Keratinocyte (primary cell): ENCODE measurements at regions not wholly inside any gene's neighbourhood (a gene's known extent, or its start where the extent isn't known, plus 50 kb on each side); places are given as distances from the start of the nearest gene placed in this dataset.

Source experiments
- EZH2 ChIP-seq: IDR thresholded peaks from one replicate; pipeline ENCODE4 v1.6.1; 2012; ENCODE audit warnings: inconsistent platforms, mild to moderate bottlenecking, low read length, moderate library complexity
- TF ChIP-seq, protein P1 (sequence below), 3 experiments: IDR thresholded peaks in 1 of 3; conservative IDR thresholded peaks in 1 of 3; optimal IDR thresholded peaks in 1 of 3; 2 replicates in 2 of 3; 3 replicates in 1 of 3; pipeline versions ENCODE3 to v1.5.1; 2011; ENCODE audit warnings: low read length in 3 of 3, mild to moderate bottlenecking in 3 of 3, moderate library complexity in 2 of 3, control low read depth in 1 of 3, inconsistent platforms in 1 of 3; ENCODE audit not compliant: insufficient read depth in 2 of 3; ENCODE audit errors: extremely low read depth in 1 of 3

- TF ChIP-seq, protein P1, sequence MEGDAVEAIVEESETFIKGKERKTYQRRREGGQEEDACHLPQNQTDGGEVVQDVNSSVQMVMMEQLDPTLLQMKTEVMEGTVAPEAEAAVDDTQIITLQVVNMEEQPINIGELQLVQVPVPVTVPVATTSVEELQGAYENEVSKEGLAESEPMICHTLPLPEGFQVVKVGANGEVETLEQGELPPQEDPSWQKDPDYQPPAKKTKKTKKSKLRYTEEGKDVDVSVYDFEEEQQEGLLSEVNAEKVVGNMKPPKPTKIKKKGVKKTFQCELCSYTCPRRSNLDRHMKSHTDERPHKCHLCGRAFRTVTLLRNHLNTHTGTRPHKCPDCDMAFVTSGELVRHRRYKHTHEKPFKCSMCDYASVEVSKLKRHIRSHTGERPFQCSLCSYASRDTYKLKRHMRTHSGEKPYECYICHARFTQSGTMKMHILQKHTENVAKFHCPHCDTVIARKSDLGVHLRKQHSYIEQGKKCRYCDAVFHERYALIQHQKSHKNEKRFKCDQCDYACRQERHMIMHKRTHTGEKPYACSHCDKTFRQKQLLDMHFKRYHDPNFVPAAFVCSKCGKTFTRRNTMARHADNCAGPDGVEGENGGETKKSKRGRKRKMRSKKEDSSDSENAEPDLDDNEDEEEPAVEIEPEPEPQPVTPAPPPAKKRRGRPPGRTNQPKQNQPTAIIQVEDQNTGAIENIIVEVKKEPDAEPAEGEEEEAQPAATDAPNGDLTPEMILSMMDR (optimal IDR thresholded peaks at IDR 0.05 in 1 of 3, IDR thresholded peaks at IDR 0.05 in 1 of 3, conservative IDR thresholded peaks at IDR 0.05 in 1 of 3; ENCODE audit: extremely low read depth in 1 of 3, insufficient read depth in 2 of 3, low read length in 3 of 3): no peak
- TF ChIP-seq EZH2: no peak
Observed at GRCh38 chr4:45007508-45007907, 281.2 kb upstream of the GNPDA2 start.
